NCI-H774 (cell line): ENCODE measurements at regions not wholly inside any gene's neighbourhood (a gene's known extent, or its start where the extent isn't known, plus 50 kb on each side); places are given as distances from the start of the nearest gene placed in this dataset.
"Not testable (repeated sequence)": the region's sequence is repeated elsewhere in the genome, so short reads cannot be mapped to it uniquely, and the experiment has no call there.

Experiments used
- DNase-seq: peaks from one replicate; lab custom pipeline; 2025; lab: John Stamatoyannopoulos, UW

DNA sequence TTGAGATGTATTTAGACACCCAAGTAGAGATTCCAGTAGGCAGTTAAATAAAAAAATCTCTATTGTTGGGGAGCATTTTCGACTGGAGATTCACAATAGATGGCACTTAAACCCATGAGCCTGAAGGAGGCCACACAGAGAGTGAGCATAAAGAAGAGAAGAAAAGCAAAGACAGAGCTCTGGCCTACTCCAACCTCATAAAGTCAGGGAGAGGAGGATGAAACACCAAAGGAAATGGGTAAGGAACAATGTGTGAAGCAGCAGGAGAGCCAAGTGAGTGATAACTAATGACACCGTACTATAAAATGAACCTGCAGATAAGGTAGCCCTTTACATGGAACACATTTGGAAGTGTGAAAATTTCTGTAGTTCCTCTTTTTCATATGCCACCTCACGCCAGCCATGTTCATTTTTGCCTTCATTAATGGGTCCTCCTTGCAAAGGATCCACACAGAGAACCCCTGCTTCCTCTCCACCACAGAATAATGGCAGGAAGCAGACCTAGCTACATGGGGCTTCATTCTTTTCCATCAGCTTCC lies 150.0 kb upstream of the SYT10 start:
- no peak for DNase-seq

DNA sequence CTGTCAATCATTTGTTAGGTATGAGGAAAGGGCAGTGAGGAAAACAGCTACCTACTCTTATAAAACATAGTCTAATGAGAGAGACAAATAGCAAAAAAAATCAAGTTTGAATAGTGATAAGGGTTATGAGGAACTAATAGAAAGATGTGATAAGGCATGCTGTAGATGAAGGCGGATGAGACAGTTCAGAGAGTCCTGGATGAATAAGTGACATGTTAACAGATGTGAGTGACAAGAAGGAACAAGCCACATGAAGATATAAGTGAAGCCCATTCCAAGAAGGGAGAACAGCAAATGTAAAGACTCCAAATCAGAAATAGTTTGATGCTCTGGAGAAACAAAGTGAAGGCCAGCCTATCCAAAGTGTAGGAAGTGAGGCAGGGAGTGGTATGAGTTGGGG lies 154.1 kb upstream of the SYT10 start:
- no peak for DNase-seq

DNA sequence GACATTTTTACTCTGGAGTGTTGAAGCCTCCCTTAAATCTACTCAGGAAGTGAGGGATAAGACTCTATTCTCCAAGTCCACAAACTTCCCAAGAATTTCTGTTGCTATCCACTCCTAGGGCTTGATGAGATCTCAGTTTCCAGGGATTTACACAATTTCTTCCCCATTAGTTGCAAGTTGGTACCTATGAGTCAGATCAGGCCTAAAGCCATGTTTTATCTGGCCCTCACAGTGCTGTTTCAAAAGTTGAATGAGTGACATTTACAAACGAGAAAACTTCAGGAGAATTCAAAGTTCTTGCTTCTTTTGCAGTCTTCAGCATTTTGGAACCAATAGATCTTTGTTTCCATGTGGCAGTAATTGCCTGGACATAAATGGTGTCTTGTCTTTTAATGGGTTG lies 156.4 kb upstream of the SYT10 start:
- no peak for DNase-seq

DNA sequence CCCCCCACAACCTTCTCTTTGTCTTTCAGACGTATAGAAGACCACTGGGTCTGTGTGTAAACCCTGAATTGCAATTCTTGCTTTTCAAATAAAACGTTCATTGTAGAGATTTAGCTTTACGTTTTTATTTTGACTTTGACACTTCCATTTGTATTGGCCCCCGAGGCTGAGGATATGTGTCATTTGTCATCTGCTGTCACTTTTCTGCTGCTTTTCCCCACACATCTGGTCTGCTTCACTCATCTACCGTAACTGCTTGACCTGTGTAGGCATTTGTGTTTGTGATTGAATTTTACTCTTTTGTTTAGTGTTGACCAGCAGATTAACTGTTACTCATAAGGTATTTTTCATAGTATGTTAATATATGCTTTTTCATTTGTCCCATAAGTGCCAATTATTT lies 157.2 kb upstream of the SYT10 start:
- no peak for DNase-seq

DNA sequence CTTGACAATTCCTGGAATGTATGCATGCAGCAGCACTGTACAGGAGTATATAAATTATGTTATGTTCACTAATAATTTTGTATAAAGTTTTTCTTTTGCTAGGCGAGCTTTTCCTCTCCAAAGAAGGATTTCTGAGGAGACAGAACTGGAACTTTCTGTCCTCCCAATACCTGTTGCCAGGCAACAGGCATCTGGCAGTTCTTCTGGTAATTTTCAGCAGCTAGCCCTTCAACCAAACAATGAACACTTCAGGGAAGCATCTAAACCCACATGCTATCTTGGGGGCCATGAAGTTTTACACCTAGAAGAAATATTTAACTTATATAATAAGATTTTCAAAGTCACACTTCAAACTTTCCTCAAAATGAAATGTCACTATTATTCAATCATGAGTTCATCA lies 162.9 kb upstream of the SYT10 start:
- peak; percentile 30 for DNase-seq

DNA sequence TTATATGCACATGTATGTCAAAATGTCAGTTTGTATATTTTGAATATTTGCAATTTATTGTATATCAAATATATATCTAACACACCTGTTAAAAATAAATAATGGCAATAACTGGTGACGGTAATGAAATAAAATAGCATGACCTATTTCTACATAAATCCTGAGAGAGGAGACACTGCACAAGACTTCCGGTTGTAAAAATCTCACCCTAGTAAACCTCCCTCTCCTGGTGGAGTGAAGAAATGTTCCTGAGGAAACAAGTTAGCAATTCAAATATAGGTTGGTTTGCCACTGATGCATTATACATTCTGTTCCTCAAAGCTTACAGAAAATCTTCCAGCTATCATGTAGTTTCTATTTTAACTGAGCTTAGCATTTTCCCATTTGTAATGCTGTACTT lies 166.1 kb upstream of the SYT10 start:
- DNase-seq: peak; percentile 11

DNA sequence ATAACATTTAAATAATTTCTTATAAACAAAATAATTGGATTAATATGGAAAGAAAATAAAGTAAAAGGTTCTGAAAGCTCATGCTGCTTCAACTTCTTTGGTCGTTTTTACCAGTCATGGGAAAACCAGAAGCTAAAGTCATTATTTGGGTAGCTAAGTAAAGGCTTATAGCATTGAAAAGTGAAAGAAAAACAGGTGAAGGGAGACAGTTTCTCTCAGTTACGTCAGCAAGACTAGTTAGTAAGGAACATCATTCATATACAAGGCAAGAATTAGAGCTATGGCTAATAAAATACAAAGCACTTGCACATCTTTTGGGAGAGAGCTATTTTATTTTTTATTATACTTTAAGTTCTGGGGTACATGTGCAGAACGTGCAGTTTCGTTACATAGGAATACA lies 170.3 kb upstream of the SYT10 start:
- DNase-seq: no peak

DNA sequence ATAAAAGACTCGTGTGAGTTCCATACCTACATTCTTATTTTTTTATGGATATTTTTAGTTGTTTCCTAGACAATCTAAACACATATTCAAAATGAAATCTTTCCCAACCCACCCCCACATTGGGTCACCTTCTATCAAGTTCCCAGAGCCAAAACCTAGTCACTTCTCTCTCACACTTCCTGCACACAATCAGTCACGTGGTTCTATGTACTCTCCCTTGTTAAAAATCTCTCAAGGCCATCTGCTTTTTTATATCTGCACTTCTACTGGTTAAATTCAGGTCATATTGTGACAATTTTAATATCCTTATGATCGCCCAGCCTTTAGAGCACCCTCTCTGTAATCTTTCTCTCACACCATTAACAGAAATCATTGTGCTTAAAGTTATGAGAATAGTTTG lies 175.0 kb upstream of the SYT10 start:
- DNase-seq: no peak

DNA sequence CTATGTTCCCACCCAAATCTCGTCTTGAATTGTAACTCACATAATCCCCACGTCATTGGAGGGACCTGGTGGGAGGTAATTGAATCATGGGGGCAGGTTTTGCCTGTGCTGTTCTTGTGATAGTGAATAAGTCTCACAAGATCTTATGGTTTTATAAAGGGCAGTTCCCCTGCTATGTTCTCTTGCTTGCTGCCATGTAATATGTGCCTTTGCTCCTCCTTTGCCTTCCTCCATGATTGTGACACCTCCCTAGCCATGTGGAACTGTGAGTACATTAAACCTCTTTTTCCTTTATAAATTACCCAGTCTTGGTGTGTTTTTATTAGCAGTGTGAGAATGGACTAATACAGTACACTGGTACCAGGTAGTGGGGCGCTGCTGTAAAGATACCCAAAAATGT lies 177.6 kb upstream of the SYT10 start:
- DNase-seq: no peak

DNA sequence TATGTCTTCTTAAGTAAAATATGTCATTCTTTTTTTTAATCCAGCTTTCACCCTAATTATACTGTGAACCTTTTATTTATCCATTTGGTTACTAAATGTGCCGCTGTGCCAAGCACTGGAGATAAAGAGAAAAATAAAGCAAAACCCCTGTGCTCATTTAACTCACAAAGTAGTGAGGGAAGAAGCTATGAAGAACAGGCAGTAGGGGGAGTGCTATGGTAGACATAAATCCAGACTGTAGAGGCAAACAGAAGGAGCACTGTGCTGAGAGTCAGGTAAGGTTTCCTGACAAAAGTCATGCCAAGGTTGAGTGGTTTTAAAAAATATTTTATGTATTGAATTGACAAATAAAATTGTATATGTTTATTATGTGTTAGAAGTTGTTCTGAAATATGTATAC lies 188.5 kb upstream of the SYT10 start:
- DNase-seq: no peak

DNA sequence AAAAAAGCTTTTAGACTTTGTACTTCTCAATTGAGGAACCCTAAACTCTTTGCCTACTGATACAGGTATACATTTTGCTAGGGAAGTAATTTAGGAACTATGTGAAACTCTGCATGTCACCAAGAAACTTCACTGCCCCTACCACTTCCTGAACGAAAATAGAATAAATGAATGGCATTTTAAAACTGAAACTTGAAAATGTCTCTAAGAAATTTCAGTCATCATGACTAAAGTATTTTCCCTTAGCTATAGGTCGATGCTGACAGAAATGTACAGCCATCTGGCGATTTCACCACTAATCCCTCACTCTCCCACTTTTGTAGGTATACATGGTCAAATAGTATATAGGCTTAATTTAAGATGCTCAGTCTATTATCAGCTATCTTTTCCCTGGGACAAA lies 194.9 kb upstream of the SYT10 start:
- no peak for DNase-seq

DNA sequence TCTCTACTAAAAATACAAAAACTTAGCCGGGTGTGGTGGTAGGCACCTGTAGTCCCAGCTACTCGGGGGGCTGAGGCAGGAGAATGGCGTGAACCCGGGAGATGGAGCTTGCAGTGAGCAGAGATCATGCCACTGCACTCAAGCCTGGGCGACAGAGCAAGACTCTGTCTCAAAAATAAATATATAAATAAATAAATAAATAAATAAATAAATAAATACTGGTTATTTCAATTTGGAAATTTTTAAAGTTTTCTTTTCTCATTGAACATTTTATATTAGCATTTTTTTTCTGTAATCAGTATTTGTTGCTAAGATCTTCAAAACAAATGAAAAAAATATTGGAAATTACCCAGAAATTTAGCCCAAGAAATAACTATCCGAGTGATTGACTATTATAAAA lies 197.3 kb upstream of the SYT10 start:
- DNase-seq: not testable (repeated sequence)

DNA sequence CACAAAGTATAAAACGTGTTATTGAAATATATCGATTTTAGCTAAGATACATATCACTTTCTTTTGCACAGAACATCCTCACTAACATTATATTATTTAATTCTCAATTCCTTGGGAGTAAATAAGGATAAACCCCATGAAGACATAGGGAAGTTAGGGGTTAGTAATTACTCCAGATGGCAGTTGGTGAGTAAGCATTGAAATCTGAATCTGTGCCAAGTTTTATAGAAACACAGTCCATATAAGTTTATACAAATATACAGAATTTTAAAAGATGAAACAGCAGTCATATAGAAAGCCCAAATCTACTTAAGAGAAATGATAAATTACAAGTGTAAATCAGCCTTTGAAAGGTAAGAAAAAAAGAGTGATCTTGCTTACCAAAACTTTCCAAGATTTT lies 200.4 kb upstream of the SYT10 start:
- DNase-seq: no peak

DNA sequence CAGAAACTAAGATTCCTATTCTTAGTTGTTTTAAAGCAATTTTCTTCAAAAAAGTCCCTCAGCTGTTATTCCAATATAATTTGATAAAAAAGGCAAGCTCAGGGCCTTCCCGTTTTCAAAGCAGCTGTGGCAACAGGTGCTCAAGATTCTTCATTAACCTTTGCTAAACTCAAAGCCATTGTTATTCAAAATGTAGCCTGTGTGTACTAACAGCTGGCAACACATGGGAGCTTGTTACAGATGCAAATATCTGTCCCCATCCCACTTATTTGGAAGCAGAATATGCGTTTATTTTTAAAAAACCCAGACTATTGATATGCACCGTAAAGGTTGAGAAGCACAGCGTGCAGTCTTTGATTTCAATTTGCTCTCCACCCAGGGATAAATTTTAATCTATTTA lies 210.4 kb upstream of the SYT10 start:
- no peak for DNase-seq

DNA sequence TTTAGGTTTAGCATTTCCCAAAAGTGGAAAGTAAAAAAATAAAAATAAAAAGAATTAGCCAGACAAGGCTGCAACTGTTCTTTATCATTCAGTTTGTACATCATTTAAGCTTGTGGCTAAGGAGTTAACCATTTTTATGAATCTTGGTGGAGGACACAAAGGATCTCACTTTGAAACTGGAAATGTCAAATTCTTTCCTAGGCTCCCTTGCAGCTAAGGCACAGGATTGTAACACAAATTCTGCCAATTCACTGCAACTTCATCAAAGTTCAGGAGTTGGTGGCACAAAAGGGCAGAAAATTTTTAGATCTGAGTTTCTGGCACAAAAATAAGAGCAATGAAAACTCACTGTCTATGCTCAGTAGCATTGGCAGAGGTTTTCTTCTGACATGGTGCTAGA lies 211.2 kb upstream of the SYT10 start:
- DNase-seq: no peak

DNA sequence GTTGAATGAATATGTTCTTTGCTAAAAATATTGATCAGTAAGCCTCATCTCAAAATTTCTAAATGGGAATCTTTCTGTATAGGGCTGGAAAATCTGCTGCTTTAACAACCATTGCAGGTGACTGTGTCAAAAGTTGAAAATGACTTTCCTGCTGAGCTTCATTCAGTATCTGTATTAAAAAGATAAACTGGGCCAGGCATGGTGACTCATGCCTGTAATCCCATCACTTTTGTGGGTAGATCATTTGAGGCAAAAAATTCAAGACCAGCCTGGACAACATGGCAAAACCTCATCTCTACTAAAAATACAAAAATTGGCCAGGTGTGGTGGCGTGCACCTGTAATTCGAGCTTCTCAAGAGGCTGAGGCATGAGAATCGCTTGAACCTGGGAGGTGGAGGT lies 213.7 kb upstream of the SYT10 start:
- DNase-seq: no peak

DNA sequence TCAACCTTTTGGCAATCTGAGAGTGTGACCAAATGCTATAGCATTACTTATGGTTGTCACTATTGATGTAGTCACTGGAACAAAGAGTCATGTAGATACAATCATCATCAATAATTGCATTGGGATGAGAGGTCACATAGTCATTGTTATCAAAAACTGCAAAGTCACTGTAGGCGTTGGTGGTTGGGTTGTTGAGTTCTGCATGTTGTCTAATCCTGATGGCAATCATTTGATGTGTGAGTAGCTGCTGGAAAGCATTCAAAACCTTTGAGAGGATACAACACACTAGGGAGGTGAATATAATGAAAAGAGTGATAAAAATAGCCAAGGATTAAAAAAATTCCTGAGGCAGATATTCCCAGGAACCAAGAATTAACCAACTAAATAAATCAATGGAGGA lies 214.7 kb upstream of the SYT10 start:
- no peak for DNase-seq

DNA sequence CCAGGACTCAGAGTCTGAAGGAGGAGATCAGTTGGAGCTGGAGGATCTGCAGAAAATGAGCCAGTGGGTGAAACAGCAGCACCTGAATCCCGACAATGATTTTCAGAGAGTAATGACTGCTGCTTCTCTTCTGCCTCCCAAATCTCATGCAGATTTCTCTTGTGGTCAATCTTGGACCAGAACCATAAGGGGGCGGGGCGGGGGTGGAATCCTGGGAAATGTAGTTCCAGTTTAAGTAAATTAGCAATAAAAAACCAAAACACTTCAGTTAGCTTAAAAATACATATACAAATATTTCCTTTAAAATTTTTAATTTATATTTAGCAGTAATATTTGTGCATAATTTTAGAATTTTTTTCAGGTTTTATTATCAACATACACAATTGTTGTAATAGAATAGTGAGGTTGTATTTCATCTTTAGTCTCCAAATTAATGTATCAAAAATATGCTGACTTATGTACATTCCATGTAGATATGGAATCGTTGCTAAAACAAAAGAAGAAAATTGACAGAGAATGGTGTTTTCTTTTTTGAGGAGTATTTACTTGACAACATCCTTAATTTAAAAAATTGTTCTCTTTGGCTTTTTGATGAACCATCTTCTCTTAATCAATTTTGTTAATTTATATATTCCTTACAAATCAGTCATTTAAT lies 223.5 kb upstream of the SYT10 start:
- no peak for DNase-seq

DNA sequence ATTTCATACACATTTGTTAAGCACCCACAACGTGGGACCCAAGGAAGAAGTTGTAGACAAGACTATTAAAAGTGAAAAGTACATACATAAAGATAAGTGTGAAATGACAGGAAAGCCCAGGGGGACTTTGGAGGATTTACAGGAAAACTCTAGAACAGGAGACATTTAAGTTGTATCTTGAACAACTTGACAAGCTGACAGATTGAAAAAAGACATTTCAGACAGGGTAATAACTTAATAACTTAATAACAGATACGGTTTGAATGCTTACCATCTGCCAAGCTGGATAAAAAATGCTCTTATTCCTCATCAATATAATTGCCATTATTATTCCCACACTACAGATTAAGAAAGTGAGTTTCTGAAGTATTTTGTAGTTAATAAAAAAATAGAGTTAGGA lies 229.7 kb upstream of the SYT10 start:
- no peak for DNase-seq

DNA sequence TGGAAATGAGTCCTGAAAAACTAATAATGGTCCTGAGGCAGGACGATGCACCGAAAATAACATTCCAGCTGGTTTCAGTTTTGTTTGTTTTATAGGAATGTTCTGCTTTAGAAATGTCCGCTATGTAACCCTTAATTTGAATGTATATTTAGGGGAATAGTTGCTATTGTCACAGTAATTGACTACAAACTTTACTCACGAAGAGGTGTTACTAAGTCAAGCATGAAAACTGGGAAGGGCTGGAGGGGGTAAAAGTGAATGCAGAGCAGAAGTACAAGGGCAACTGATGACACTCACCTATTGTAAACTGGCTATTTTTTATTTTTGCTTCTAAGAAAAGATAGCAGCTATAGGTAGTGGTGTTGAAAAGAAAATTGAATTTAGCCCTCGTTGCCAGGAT lies 230.7 kb upstream of the SYT10 start:
- DNase-seq: no peak

DNA sequence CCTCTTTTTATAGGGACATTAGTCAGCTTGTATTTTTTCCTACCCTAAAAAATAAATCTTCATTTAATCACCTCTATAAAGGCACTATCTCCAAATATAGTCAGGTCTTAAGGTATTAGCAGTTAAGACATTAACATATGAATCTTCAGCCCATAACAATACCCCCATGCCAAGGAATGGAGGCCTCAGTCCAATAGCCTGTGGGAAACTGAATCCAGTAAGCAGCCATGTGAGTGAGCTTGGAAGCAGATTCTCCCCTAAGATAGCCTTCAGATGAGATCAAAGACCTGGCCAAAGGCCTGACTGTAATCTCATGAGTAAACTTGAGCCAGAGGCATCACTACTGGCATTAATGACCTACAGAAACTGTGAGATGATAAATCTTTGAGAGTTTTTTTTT lies 232.1 kb upstream of the SYT10 start:
- DNase-seq: no peak

DNA sequence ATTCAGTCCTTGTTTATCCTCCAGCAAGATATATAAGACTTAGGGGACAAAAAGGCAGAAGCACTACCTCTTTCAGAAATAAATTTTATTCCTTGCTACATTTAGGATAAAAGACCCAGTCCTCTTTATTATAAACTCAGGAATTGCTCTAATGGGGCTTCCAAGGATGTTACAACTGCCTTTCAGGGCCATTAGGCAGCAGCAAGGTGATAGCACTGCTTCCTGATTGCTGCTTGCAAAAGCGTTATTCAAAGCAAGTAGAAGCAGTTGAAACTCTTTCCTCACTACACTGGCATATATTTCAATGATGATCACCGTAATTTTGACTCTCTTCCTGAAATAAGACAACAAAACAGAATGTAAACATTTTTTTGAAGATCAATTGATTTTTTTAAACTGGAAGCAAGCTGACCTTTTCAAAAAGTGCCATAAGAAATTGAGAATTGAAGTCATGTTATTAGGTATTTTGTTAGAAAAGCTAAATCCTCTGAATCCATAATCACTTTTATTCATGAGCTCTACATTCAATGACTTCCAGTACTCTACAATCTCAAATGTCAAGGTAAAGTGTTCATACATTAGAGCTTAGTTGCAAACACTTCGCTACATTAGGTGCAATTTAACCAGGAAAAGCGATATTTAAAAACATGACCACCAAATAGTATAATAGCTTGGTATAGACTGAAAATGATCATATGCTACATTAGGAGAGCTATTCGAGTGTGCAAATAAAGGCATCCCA lies 233.4 kb upstream of the SYT10 start:
- no peak for DNase-seq

DNA sequence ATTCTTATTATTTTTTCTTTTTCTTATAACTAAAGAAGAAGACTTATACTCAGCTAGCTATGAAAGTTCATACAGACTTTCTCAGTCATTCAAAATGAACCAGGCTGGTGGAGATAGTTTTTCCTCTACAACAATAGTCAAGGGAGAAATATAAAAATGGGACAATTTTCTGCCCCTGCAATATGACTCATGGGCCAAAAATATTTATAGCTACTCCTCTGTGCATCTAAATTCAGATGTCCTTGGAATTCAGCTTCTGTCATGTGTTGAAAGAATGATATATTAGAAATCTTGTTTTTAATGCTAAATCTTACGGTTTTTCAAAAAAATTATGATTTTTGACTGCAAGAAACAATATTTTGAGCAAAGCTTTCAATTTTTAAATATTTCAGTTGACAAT lies 237.2 kb upstream of the SYT10 start:
- no peak for DNase-seq
